ENCODE measurements at regions not wholly inside any gene's neighbourhood (a gene's known extent, or its start where the extent isn't known, plus 50 kb on each side); places are given as distances from the start of the nearest gene placed in this dataset.

DNA sequence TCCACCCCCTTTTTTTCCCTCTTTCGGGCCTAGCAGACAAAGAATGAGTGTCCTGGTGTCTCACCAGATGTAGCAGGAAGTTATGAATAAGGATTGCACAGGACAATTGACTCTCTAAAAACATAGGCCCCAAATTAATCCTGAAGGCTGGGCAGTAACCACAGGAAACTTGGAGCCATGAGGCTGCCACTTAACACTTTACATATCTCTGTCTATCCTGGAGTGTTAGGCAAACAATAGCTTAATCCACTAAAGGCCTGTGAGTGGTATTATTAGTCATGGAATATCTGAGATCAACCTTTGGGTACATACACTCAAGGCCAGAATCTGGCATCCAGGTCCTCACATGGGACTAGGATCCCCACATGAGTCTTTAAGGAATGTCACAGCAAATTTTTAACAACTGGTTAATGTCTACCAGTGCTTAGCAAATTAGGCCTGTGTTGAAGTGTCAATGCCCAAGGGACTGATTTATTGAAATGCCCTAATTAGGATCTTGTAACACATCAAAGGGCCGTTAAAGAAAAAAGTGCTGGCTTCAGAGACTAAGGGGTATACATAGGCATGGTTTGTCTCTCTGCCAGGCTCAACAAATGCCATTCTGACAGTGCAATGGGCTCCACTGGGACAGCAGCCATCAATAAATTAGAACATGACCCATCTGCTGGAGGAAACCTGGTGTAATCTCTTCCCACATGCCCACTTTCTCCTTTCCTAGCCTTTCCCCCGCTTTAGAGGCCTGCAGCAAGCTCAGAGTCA lies 196.7 kb upstream of the TBX20 start:
- in situ Hi-C loops (cut with MboI; ENCODE audit: low sequenced_read_pairs, unreplicated experiment): no loop called here
- no peak for TF ChIP-seq CTCF (IDR thresholded peaks at IDR 0.05; ENCODE audit: borderline replicate concordance, control extremely low read depth, extremely low read depth, insufficient read depth, missing control alignments)
- no peak for DNase-seq (ENCODE audit: low spot score)

GRCh38 chr7:35448486-35448885 lies 194.6 kb upstream of the TBX20 start:
- TF ChIP-seq CTCF (IDR thresholded peaks at IDR 0.05; ENCODE audit: borderline replicate concordance, control extremely low read depth, extremely low read depth, insufficient read depth, missing control alignments): no peak
- in situ Hi-C loops (cut with MboI; ENCODE audit: low sequenced_read_pairs, unreplicated experiment): no loop called here
- DNase-seq (ENCODE audit: low spot score): no peak

DNA sequence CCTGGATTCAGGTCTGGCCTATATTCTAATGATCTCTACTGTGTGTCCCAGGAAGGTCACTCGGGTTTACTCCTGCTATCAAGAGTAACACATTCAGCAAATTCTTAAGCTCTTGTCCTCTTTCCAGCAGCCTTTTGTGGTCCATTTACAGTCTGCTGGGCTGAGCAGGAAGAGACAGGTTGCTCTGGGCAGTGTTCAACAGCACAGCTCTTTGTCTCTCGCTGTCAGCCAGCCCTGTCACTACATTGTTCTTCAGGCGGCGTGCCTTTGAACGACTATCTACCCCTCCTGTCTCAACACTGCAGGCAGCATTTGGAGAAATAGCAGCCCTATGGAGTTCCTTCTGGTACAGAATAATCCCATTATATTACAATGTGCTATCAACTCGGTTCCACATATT lies 192.2 kb upstream of the TBX20 start:
- in situ Hi-C loops (cut with MboI; ENCODE audit: low sequenced_read_pairs, unreplicated experiment): no loop called here
- DNase-seq (ENCODE audit: low spot score): no peak
- no peak for TF ChIP-seq CTCF (IDR thresholded peaks at IDR 0.05; ENCODE audit: borderline replicate concordance, control extremely low read depth, extremely low read depth, insufficient read depth, missing control alignments)

DNA sequence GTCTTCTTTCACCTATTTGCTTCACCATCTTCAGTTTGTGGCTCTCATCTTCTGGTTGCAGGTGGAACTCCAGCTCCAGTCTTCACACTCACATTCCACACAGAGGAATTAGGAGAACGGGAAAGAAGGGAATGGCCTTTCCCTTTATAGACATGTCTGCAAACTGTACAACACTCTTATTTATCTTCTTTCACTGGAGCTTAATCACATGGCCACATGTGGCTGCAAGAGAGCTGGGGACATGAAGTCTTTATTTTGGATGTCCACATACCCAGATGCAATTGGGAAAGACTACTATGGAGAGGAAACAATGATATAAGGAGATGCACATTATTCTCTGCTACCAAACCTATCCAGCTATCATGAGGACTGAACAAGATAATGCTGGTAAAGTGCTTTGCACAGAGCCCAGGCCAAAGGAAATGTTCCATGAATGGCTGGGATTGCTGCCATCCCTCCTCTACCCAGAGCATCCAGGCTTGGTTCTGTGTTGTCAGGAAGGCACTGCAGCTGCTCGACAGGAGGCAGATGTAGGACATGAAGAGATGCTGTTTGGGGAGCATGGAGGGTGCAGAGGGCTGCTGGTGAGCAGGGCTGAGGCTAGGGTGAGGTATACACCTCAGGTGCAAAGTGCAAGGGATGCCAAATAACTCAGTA lies 183.8 kb upstream of the TBX20 start:
- in situ Hi-C loops (cut with MboI; ENCODE audit: low sequenced_read_pairs, unreplicated experiment): no loop called here

DNA sequence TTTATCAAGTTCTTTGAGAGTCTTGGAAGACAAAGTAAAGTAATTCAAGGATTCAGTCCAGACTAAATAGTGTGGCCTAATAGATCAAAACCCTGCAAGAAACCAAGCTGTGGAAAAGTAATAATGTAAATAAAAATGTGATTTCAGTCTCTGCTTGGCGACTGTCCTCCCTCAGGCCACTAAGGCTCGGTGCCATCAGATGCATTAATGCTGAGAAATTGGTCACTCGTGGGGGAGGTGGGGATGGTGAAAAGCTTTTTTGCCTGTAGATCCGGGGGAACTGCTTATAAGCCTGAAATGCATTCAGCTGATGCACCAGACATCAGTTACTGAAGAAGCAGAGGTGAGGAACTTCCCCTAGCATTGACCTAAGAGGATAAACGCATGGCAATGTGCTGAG lies 182.6 kb upstream of the TBX20 start:
- in situ Hi-C loops (cut with MboI; ENCODE audit: low sequenced_read_pairs, unreplicated experiment): no loop called here
- no peak for DNase-seq (ENCODE audit: low spot score)
- TF ChIP-seq CTCF (IDR thresholded peaks at IDR 0.05; ENCODE audit: borderline replicate concordance, control extremely low read depth, extremely low read depth, insufficient read depth, missing control alignments): no peak

More for the DNA sequence above, 183.8 kb upstream of the TBX20 start:
- DNase-seq (ENCODE audit: low spot score): no peak
- no peak for TF ChIP-seq CTCF (IDR thresholded peaks at IDR 0.05; ENCODE audit: borderline replicate concordance, control extremely low read depth, extremely low read depth, insufficient read depth, missing control alignments)

DNA sequence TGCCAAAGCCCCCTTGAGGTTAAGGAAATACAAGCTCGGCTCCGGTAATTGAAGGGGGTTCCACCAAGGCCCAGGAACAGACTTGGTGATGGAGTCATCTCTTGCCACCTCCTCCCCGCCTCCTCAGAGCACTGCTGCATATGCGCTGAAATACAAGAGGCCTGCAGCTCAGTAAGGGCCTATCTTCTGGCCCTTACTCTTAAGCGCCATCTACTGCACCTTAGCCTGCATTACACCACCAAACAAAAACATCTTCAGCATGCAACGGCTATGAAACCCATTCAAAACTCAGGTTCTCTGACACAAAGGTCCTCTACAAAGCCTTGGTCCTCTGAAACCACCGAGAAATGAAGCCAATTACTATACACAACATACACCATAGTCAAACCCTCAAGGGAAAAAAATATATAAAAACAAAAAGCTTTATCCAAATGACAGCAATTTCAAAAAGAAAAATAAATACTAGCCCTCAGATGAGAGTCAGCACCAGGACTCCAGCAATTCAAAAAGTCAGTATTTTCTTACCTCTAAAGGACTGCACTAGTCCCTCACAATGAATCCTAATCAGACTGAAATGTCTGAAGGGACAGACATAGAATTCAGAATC lies 176.8 kb upstream of the TBX20 start:
- DNase-seq (ENCODE audit: low spot score): peak; percentile 34
- peak; percentile 16 for TF ChIP-seq CTCF (IDR thresholded peaks at IDR 0.05; ENCODE audit: borderline replicate concordance, control extremely low read depth, extremely low read depth, insufficient read depth, missing control alignments)
- in situ Hi-C loops (cut with MboI; ENCODE audit: low sequenced_read_pairs, unreplicated experiment): no loop called here

All from GM13976 (cell line).